CD14-positive monocyte (primary cell): ENCODE measurements at regions not wholly inside any gene's neighbourhood (a gene's known extent, or its start where the extent isn't known, plus 50 kb on each side); places are given as distances from the start of the nearest gene placed in this dataset.

Source experiments
- DNase-seq, 3 donors: peaks; one replicate each; pipeline ENCODE4 v3.0.0-alpha.2; 2011 to 2022
- H2AFZ ChIP-seq: 2 replicates; pipeline ENCODE4 v1.6.0; 2012; ENCODE audit warnings: mild to moderate bottlenecking, low read depth, low read length, inconsistent platforms; ENCODE audit not compliant: insufficient read depth, poor library complexity, severe bottlenecking
- H3K27ac ChIP-seq, 2 donors: 1 replicate in 1 of 2; 2 replicates in 1 of 2; pipeline ENCODE4 v1.5.1; 2012 to 2013; ENCODE audit warnings: low read length in 2 of 2, control low read depth in 1 of 2, inconsistent platforms in 1 of 2, low read depth in 1 of 2, mild to moderate bottlenecking in 1 of 2
- H3K27me3 ChIP-seq, 2 donors: one replicate each; pipeline versions ENCODE4 v1.6.0 to v1.6.1; 2011 to 2013; ENCODE audit warnings: low read length in 2 of 2; ENCODE audit not compliant: control insufficient read depth in 2 of 2, insufficient read depth in 2 of 2
- H3K36me3 ChIP-seq, 2 donors: replicated peaks in 1 of 2; 1 replicate in 1 of 2; 2 replicates in 1 of 2; pipeline versions ENCODE4 v1.5.1 to v1.6.1; 2012 to 2013; ENCODE audit warnings: low read length in 2 of 2, control low read depth in 1 of 2, inconsistent platforms in 1 of 2, mild to moderate bottlenecking in 1 of 2; ENCODE audit not compliant: insufficient read depth in 2 of 2, control insufficient read depth in 1 of 2
- H3K4me1 ChIP-seq, 2 donors: 1 replicate in 1 of 2; 2 replicates in 1 of 2; pipeline versions ENCODE4 v1.5.1 to v1.6.1; 2012 to 2013; ENCODE audit warnings: low read length in 2 of 2, control low read depth in 1 of 2, inconsistent platforms in 1 of 2, mild to moderate bottlenecking in 1 of 2, moderate library complexity in 1 of 2; ENCODE audit not compliant: insufficient read depth in 2 of 2, control insufficient read depth in 1 of 2
- H3K4me2 ChIP-seq: replicated peaks from 2 replicates; pipeline ENCODE3; 2012; ENCODE audit warnings: low read length, moderate library complexity, mild to moderate bottlenecking; ENCODE audit not compliant: poor library complexity, severe bottlenecking; ENCODE audit errors: extremely low read depth
- H3K4me3 ChIP-seq, 3 experiments: fragments of 200-600 bp in 1 of 3; sonication (generic) in 1 of 3; replicated peaks in 1 of 3; 1 replicate in 2 of 3; 2 replicates in 1 of 3; pipeline ENCODE4 v1.5.1; 2011 to 2013; ENCODE audit warnings: low read length in 3 of 3, mild to moderate bottlenecking in 3 of 3, control low read depth in 2 of 3, low read depth in 2 of 3, inconsistent platforms in 1 of 3, moderate library complexity in 1 of 3
- H3K79me2 ChIP-seq: 2 replicates; pipeline ENCODE4 v1.6.0; 2012; ENCODE audit warnings: mild to moderate bottlenecking, control low read depth, inconsistent platforms, low read length, moderate library complexity; ENCODE audit not compliant: insufficient read depth
- H3K9ac ChIP-seq: 2 replicates; pipeline ENCODE4 v1.6.0; 2017; ENCODE audit warnings: low read length, mild to moderate bottlenecking; ENCODE audit not compliant: insufficient read depth, poor library complexity, severe bottlenecking
- H3K9me3 ChIP-seq, 2 donors: replicated peaks in 1 of 2; 1 replicate in 1 of 2; 2 replicates in 1 of 2; pipeline versions ENCODE4 v1.5.1 to v1.6.1; 2012 to 2013; ENCODE audit warnings: low read length in 2 of 2, control low read depth in 1 of 2; ENCODE audit not compliant: control insufficient read depth in 1 of 2, insufficient read depth in 1 of 2
- H4K20me1 ChIP-seq: 2 replicates; pipeline ENCODE4 v1.6.0; 2012; ENCODE audit warnings: mild to moderate bottlenecking, low read length, control low read depth, moderate library complexity; ENCODE audit not compliant: insufficient read depth
- H3K27ac Mint-ChIP-seq, 7 donors: one replicate each; pipeline ENCODE4 v1.8.0; 2020; ENCODE audit warnings: mild to moderate bottlenecking in 7 of 7, mixed read lengths in 7 of 7, moderate library complexity in 6 of 7, inconsistent platforms in 2 of 7
- H3K27me3 Mint-ChIP-seq, 3 donors: one replicate each; pipeline ENCODE4 v1.8.0; 2021 to 2022; ENCODE audit warnings: low read depth in 3 of 3, mild to moderate bottlenecking in 3 of 3, mixed read lengths in 3 of 3, moderate library complexity in 3 of 3, inconsistent platforms in 1 of 3
- H3K36me3 Mint-ChIP-seq, 2 donors: one replicate each; pipeline ENCODE4 v1.8.0; 2020; ENCODE audit warnings: mixed read lengths in 2 of 2, inconsistent platforms in 1 of 2, mild to moderate bottlenecking in 1 of 2
- H3K4me1 Mint-ChIP-seq: one replicate; pipeline ENCODE4 v1.8.0; 2020; ENCODE audit warnings: mild to moderate bottlenecking, mixed read lengths
- H3K4me3 Mint-ChIP-seq, 2 donors: one replicate each; pipeline ENCODE4 v1.8.0; 2020; ENCODE audit warnings: mild to moderate bottlenecking in 2 of 2, mixed read lengths in 2 of 2, moderate library complexity in 1 of 2
- H3K9me3 Mint-ChIP-seq, 7 donors: one replicate each; pipeline ENCODE4 v1.8.0; 2020 to 2022; ENCODE audit warnings: mixed read lengths in 7 of 7, mild to moderate bottlenecking in 6 of 7, moderate library complexity in 6 of 7, inconsistent platforms in 2 of 7
- WGBS: methylation state at CpG from one replicate; pipeline ENCODE4 v1.1.5; 2013; ENCODE audit warnings: missing lambda C conversion rate; ENCODE audit not compliant: insufficient coverage; 5-methylcytosine and 5-hydroxymethylcytosine counted together
- intact Hi-C, 2 donors: fragments of 100-400 bp; cut with micrococcal nuclease; formaldehyde crosslinking; loops; one replicate each; pipeline versions ENCODE4 v1.15.0 to v1.15.1; 2023
- TF ChIP-seq, protein P1 (sequence below): fragments of 200-600 bp; IDR thresholded peaks from one replicate; pipeline ENCODE4 v1.8.0; 2022; ENCODE audit warnings: antibody characterized with exemption, mild to moderate bottlenecking

DNA sequence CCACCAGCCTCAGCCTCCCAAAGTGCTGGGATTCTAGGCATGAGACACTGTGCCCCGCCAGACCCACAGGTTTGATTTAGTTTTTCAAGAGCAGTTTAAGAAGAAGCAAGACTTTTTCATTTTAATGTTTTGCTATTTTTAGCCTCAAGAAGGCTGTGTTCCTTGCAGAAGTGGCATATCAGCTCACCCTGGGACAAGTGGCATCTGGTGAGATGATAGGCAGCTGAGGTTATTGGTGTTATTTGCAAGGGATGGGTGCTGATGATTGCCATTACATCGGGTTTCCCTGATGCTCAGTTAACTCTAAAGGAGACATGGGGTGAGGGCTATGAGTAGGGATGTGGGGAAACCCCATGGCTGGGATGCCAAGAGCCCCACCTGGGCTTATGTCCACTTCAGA lies 120.4 kb downstream of the MXRA5 start:
- H3K4me3 ChIP-seq, result no peak overlapping the region
- H3K4me1 ChIP-seq, result no peaks in the 10 kb centered on the region
- H3K27ac ChIP-seq, result no peak overlapping the region
- H3K4me3 Mint-ChIP-seq, result no peak overlapping the region
- H3K4me1 Mint-ChIP-seq, result no peaks in the 10 kb centered on the region
- H4K20me1 ChIP-seq, result no peaks in the 10 kb centered on the region
- no peaks in the 10 kb centered on the region for H3K9me3 ChIP-seq
- H2AFZ ChIP-seq, result no peak overlapping the region
- intact Hi-C loops, result no loop called here
- H3K9me3 Mint-ChIP-seq, result peaks cover 0 to 11% (median 0%) of the 10 kb centered on the region in 7 donors
- no peak overlapping the region for H3K9ac ChIP-seq
- no peaks in the 10 kb centered on the region for H3K36me3 Mint-ChIP-seq
- H3K36me3 ChIP-seq, result no peaks in the 10 kb centered on the region
- H3K4me2 ChIP-seq, result no peak overlapping the region
- DNase-seq, result no peak
- WGBS, result no CpG with 5 or more reads among the region's 2 CpGs
- H3K79me2 ChIP-seq, result no peaks in the 10 kb centered on the region
- no peaks in the 10 kb centered on the region for H3K27me3 ChIP-seq
- TF ChIP-seq, protein P1, sequence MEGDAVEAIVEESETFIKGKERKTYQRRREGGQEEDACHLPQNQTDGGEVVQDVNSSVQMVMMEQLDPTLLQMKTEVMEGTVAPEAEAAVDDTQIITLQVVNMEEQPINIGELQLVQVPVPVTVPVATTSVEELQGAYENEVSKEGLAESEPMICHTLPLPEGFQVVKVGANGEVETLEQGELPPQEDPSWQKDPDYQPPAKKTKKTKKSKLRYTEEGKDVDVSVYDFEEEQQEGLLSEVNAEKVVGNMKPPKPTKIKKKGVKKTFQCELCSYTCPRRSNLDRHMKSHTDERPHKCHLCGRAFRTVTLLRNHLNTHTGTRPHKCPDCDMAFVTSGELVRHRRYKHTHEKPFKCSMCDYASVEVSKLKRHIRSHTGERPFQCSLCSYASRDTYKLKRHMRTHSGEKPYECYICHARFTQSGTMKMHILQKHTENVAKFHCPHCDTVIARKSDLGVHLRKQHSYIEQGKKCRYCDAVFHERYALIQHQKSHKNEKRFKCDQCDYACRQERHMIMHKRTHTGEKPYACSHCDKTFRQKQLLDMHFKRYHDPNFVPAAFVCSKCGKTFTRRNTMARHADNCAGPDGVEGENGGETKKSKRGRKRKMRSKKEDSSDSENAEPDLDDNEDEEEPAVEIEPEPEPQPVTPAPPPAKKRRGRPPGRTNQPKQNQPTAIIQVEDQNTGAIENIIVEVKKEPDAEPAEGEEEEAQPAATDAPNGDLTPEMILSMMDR, result no peak
- H3K27me3 Mint-ChIP-seq, result peaks cover 0 to 2% (median 0%) of the 10 kb centered on the region in 3 donors
- H3K27ac Mint-ChIP-seq, result no peak overlapping the region

GRCh38 chrX:3221643-3222042 lies 124.8 kb downstream of the MXRA5 start:
- H3K27ac Mint-ChIP-seq, result no peak overlapping the region
- no peaks in the 10 kb centered on the region for H3K36me3 Mint-ChIP-seq
- H3K27me3 Mint-ChIP-seq, result peaks cover 0 to 5% (median 0%) of the 10 kb centered on the region in 3 donors

More at GRCh38 chrX:3221643-3222042, 124.8 kb downstream of the MXRA5 start:
- H3K4me3 ChIP-seq, result no peak overlapping the region
- H3K27ac ChIP-seq, result no peak overlapping the region
- H2AFZ ChIP-seq, result no peak overlapping the region
- no peaks in the 10 kb centered on the region for H4K20me1 ChIP-seq
- H3K79me2 ChIP-seq, result no peaks in the 10 kb centered on the region
- TF ChIP-seq, protein P1, result no peak
- H3K9me3 ChIP-seq, result no peaks in the 10 kb centered on the region
- Mint-ChIP-seq H3K4me1 (no peaks in the 10 kb centered on the region), H3K4me3 (no peak overlapping the region), H3K9me3 (peaks cover 0 to 11% (median 4%) of the 10 kb centered on the region in 7 donors)
- intact Hi-C loops, result no loop called here
- no peaks in the 10 kb centered on the region for H3K36me3 ChIP-seq
- no peaks in the 10 kb centered on the region for H3K27me3 ChIP-seq
- 80% methylated on average over 3 of the region's 4 CpGs for WGBS
- H3K4me1 ChIP-seq, result no peaks in the 10 kb centered on the region
- no peak for DNase-seq
- no peak overlapping the region for H3K4me2 ChIP-seq
- no peak overlapping the region for H3K9ac ChIP-seq
